Endothelial cell (in vitro differentiated cells): ENCODE measurements at regions not wholly inside any gene's neighbourhood (a gene's known extent, or its start where the extent isn't known, plus 50 kb on each side); places are given as distances from the start of the nearest gene placed in this dataset.

Source experiments
- DNase-seq: peaks from one replicate; pipeline ENCODE4 v3.0.0; 2021; ENCODE audit warnings: low spot score
- H3K27ac Mint-ChIP-seq: one replicate; pipeline ENCODE4 v1.8.0; 2021; ENCODE audit warnings: mixed read lengths, inconsistent platforms; ENCODE audit not compliant: unreplicated experiment
- H3K27me3 Mint-ChIP-seq: one replicate; pipeline ENCODE4 v1.8.0; 2021; ENCODE audit warnings: mild to moderate bottlenecking, moderate library complexity, mixed read lengths, inconsistent platforms; ENCODE audit not compliant: unreplicated experiment
- H3K36me3 Mint-ChIP-seq: one replicate; pipeline ENCODE4 v1.8.0; 2021; ENCODE audit warnings: mild to moderate bottlenecking, low read depth, mixed read lengths, inconsistent platforms; ENCODE audit not compliant: unreplicated experiment
- H3K4me1 Mint-ChIP-seq: one replicate; pipeline ENCODE4 v1.8.0; 2021; ENCODE audit warnings: mild to moderate bottlenecking, mixed read lengths, inconsistent platforms; ENCODE audit not compliant: unreplicated experiment
- H3K4me3 Mint-ChIP-seq: one replicate; pipeline ENCODE4 v1.8.0; 2021; ENCODE audit warnings: mild to moderate bottlenecking, mixed read lengths, inconsistent platforms; ENCODE audit not compliant: unreplicated experiment
- H3K9me3 Mint-ChIP-seq: one replicate; pipeline ENCODE4 v1.8.0; 2021; ENCODE audit warnings: mixed read lengths, inconsistent platforms; ENCODE audit not compliant: unreplicated experiment
- TF ChIP-seq, protein P1 (sequence below): fragments of 200-600 bp; sonication (generic); IDR thresholded peaks from one replicate; pipeline ENCODE4 v1.5.0; 2021; ENCODE audit warnings: antibody characterized with exemption; ENCODE audit not compliant: unreplicated experiment

DNA sequence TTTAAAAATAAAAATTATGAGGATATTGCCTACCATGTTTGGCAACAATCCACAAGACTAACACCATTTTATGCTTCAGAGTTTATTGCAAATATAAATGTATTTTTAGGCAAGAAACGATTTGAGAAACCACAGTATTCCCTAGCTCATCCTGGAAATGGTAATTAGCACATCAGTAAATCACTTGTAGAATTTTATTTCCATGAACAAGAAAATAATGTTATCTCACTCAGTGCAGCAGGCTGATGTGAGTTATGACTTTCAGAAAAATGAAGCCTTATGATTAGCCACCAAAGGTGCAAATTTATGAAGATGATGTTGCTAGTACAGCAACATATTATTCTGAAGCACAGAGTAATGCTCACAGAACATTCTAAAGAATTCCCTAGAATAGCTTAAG lies 127.7 kb upstream of the GJE1 start:
- H3K27ac Mint-ChIP-seq: no peak overlapping the region
- H3K4me1 Mint-ChIP-seq: peaks cover 6% of the 10 kb centered on the region
- no peak for DNase-seq
- H3K27me3 Mint-ChIP-seq: no peaks in the 10 kb centered on the region
- no peaks in the 10 kb centered on the region for H3K36me3 Mint-ChIP-seq
- no peak overlapping the region for H3K4me3 Mint-ChIP-seq
- TF ChIP-seq, protein P1, sequence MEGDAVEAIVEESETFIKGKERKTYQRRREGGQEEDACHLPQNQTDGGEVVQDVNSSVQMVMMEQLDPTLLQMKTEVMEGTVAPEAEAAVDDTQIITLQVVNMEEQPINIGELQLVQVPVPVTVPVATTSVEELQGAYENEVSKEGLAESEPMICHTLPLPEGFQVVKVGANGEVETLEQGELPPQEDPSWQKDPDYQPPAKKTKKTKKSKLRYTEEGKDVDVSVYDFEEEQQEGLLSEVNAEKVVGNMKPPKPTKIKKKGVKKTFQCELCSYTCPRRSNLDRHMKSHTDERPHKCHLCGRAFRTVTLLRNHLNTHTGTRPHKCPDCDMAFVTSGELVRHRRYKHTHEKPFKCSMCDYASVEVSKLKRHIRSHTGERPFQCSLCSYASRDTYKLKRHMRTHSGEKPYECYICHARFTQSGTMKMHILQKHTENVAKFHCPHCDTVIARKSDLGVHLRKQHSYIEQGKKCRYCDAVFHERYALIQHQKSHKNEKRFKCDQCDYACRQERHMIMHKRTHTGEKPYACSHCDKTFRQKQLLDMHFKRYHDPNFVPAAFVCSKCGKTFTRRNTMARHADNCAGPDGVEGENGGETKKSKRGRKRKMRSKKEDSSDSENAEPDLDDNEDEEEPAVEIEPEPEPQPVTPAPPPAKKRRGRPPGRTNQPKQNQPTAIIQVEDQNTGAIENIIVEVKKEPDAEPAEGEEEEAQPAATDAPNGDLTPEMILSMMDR: no peak
- no peaks in the 10 kb centered on the region for H3K9me3 Mint-ChIP-seq

DNA sequence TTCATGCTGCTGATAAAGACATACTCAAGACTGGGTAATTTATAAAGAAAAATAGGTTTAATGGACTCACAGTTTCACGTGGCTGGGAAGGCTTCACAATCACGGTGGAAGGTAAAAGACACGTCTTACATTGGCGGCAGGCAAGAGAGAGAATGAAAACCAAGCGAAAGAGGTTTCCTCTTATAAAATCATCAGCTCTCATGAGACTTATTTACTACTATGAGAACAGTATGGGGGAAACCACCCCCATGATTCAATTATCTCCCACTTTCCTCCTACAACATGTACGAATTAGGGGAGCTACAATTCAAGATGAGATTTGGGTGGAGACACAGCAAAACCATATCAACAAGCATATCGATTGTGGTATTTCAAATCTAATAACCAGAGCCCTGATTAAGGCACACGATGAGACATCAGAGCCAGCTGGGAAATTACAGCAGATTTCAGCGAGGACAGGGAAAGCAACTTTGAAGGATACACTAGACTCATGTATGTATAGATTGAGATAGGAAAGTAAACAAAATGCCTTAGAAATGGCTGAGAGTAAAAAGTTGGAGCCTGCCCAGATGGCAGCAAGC lies 129.8 kb upstream of the GJE1 start:
- H3K4me1 Mint-ChIP-seq: peaks cover 6% of the 10 kb centered on the region

DNA sequence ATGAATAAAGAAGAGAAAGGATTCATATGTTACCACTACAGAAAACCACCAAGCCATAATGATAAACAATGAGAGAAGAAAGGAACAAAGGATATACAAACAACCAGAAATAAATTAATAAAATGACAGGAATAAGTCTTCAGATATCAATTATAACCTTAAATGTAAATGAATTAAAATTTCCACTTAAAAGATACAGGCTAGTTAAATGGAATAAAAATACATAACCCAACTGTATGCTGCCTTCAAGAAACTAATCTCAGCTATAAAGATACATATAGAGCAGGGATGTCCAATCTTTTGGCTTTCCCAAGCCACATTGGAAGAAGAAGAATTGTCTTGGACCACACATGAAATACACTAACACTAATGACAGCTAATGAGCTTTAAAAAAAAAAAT lies 135.9 kb upstream of the GJE1 start:
- Mint-ChIP-seq H3K27ac (no peak overlapping the region), H3K36me3 (peaks cover 5% of the 10 kb centered on the region), H3K9me3 (no peaks in the 10 kb centered on the region), H3K4me1 (no peaks in the 10 kb centered on the region), H3K27me3 (peaks cover 2% of the 10 kb centered on the region), H3K4me3 (no peak overlapping the region)
- no peak for DNase-seq
- TF ChIP-seq, protein P1: no peak

More for the DNA sequence above, 129.8 kb upstream of the GJE1 start:
- no peak for DNase-seq
- Mint-ChIP-seq H3K4me3 (no peak overlapping the region), H3K27ac (no peak overlapping the region), H3K9me3 (no peaks in the 10 kb centered on the region), H3K36me3 (no peaks in the 10 kb centered on the region), H3K27me3 (no peaks in the 10 kb centered on the region)
- TF ChIP-seq, protein P1: no peak

DNA sequence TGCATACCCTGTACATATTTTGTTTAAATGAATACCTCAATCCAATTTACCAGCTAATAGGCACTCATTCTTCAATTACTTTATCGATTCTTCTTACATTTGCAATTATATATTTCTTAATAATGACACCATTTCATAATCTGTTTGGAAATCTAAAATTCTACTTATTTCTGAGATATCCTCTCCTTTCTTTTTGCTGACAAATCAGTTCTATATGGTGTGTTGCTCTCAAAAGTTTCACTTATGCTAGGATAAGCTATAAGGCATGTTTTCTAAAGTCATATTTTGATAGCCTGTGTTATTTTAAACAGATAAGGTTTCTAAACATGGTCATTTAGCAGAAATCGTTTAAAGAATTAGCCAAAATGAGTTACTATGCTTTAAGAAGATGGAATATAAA lies 140.6 kb upstream of the GJE1 start:
- Mint-ChIP-seq H3K27ac (no peak overlapping the region), H3K36me3 (peaks cover 5% of the 10 kb centered on the region), H3K27me3 (peaks cover 2% of the 10 kb centered on the region), H3K9me3 (no peaks in the 10 kb centered on the region), H3K4me3 (no peak overlapping the region), H3K4me1 (peaks cover 2% of the 10 kb centered on the region)
- no peak for DNase-seq
- TF ChIP-seq, protein P1: no peak

DNA sequence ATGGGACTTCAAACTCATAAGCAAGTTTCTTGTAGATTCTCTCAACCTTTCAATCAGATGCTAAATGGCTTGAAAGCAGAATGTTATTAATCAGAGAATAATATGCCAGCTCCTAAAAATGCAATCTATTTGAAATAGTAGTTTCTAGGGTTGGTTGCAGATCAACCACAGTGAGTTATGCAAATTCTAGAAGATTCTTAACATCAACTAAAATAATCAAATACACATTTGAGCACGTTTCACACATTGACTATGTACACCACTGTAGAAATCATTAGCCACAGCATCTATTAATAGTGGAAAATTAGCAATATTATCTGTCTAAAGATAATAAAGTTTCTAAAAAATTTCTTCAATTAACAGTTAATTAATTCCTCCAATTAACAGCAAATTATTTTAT lies 141.9 kb upstream of the GJE1 start:
- H3K27me3 Mint-ChIP-seq: peaks cover 2% of the 10 kb centered on the region
- H3K36me3 Mint-ChIP-seq: peaks cover 5% of the 10 kb centered on the region
- DNase-seq: no peak
- H3K4me3 Mint-ChIP-seq: no peak overlapping the region
- TF ChIP-seq, protein P1: no peak
- H3K4me1 Mint-ChIP-seq: peaks cover 2% of the 10 kb centered on the region
- H3K27ac Mint-ChIP-seq: no peak overlapping the region
- no peaks in the 10 kb centered on the region for H3K9me3 Mint-ChIP-seq
